GM12891 (cell line): ENCODE measurements at regions not wholly inside any gene's neighbourhood (a gene's known extent, or its start where the extent isn't known, plus 50 kb on each side); places are given as distances from the start of the nearest gene placed in this dataset.

ENCODE experiments used
- POLR2A ChIP-seq: IDR thresholded peaks from 2 replicates; pipeline ENCODE4 v1.6.1; 2011; ENCODE audit warnings: low read depth, low read length, control low read depth
- POLR2AphosphoS5 ChIP-seq: IDR thresholded peaks from 2 replicates; pipeline ENCODE4 v1.6.1; 2011; ENCODE audit warnings: low read depth, low read length, control low read depth
- SPI1 ChIP-seq: IDR thresholded peaks from 2 replicates; pipeline ENCODE4 v1.6.1; 2011; ENCODE audit warnings: low read depth, low read length, control low read depth
- TAF1 ChIP-seq: IDR thresholded peaks from 2 replicates; pipeline ENCODE4 v1.6.1; 2011; ENCODE audit warnings: low read depth, low read length, control low read depth

- TF ChIP-seq POLR2A (no peak), POLR2AphosphoS5 (no peak), TAF1 (no peak), SPI1 (no peak)
Observed at GRCh38 chr7:43033369-43033768, 79.1 kb upstream of the HECW1 start.
